ENCODE measurements at regions not wholly inside any gene's neighbourhood (a gene's known extent, or its start where the extent isn't known, plus 50 kb on each side); places are given as distances from the start of the nearest gene placed in this dataset.

- H3K27me3 ChIP-seq (replicated peaks; ENCODE audit: insufficient read depth): no peaks in the 10 kb centered on the region
- H3K4me3 ChIP-seq: no peak overlapping the region
- H3K4me1 ChIP-seq (replicated peaks): no peaks in the 10 kb centered on the region
- intact Hi-C loops (cut with DNase I): no loop called here
- TF ChIP-seq POLR2A (IDR thresholded peaks at IDR 0.05) (no peak), POLR2AphosphoS5 (IDR thresholded peaks at IDR 0.05) (no peak)
- no peak overlapping the region for H3K27ac ChIP-seq
- no peaks in the 10 kb centered on the region for H3K9me3 ChIP-seq
- no peak for DNase-seq (ENCODE audit: low spot score)
- H3K36me3 ChIP-seq: no peaks in the 10 kb centered on the region
These were observed 190.9 kb upstream of the PPP1R3A start for GRCh38 chr7:114109721-114110120.

- 92% methylated on average over 1 of the region's 1 CpG for WGBS
- no peak overlapping the region for H3K27ac ChIP-seq
- intact Hi-C loops (cut with DNase I): no loop called here
These were observed 190.5 kb upstream of the PPP1R3A start for GRCh38 chr7:114109304-114109703.

GRCh38 chr7:114108510-114108909, 189.7 kb upstream of the PPP1R3A start:
- no peaks in the 10 kb centered on the region for H3K36me3 ChIP-seq
- no peak overlapping the region for H3K27ac ChIP-seq
- no peak for TF ChIP-seq POLR2AphosphoS5 (IDR thresholded peaks at IDR 0.05)
- TF ChIP-seq POLR2A (IDR thresholded peaks at IDR 0.05): no peak
- no peak for TF ChIP-seq CTCF (IDR thresholded peaks at IDR 0.05)
- intact Hi-C loops (cut with DNase I): no loop called here
- no peaks in the 10 kb centered on the region for H3K27me3 ChIP-seq (replicated peaks; ENCODE audit: insufficient read depth)
- H3K4me1 ChIP-seq (replicated peaks): no peaks in the 10 kb centered on the region
- no peak overlapping the region for H3K4me3 ChIP-seq
- H3K9me3 ChIP-seq: no peaks in the 10 kb centered on the region
- no peak for DNase-seq (ENCODE audit: low spot score)

More at GRCh38 chr7:114109304-114109703, 190.5 kb upstream of the PPP1R3A start:
- H3K36me3 ChIP-seq: no peaks in the 10 kb centered on the region
- H3K27me3 ChIP-seq (replicated peaks; ENCODE audit: insufficient read depth): no peaks in the 10 kb centered on the region
- no peak overlapping the region for H3K4me3 ChIP-seq
- H3K4me1 ChIP-seq (replicated peaks): no peaks in the 10 kb centered on the region
- no peaks in the 10 kb centered on the region for H3K9me3 ChIP-seq
- TF ChIP-seq POLR2A (IDR thresholded peaks at IDR 0.05) (no peak), POLR2AphosphoS5 (IDR thresholded peaks at IDR 0.05) (no peak), CTCF (IDR thresholded peaks at IDR 0.05) (no peak)
- no peak for DNase-seq (ENCODE audit: low spot score)

- no peak overlapping the region for H3K4me3 ChIP-seq
- intact Hi-C loops (cut with DNase I): no loop called here
- no peak overlapping the region for H3K27ac ChIP-seq
- TF ChIP-seq CTCF (IDR thresholded peaks at IDR 0.05): no peak
- no peak for TF ChIP-seq POLR2AphosphoS5 (IDR thresholded peaks at IDR 0.05)
- no peak for TF ChIP-seq POLR2A (IDR thresholded peaks at IDR 0.05)
- H3K4me1 ChIP-seq (replicated peaks): no peaks in the 10 kb centered on the region
- no peaks in the 10 kb centered on the region for H3K27me3 ChIP-seq (replicated peaks; ENCODE audit: insufficient read depth)
- H3K9me3 ChIP-seq: no peaks in the 10 kb centered on the region
- DNase-seq (ENCODE audit: low spot score): no peak
- H3K36me3 ChIP-seq: no peaks in the 10 kb centered on the region
- WGBS: 70% methylated on average over 2 of the region's 2 CpGs
These were observed 188.7 kb upstream of the PPP1R3A start for GRCh38 chr7:114107522-114107921.

DNA sequence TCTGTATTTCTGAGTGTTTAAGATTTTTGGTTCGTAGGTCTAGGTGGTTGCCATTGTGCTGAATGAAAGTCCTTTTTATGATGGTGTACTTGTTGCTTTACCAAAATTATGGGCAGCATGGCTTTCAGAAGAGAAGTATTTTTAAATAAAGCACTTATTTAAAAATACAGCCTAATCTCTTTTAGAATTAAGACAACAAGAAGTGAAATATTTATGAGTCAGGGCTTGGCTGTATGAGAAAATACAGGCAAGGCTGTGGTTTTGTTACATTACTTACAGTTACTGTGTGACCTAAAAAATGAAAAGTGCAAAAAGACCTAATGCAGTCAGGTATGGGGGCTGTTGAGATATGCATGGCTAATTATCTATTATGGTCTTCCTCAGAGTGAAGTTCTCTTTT, 185.2 kb upstream of the PPP1R3A start:
- WGBS: 65% methylated on average over 1 of the region's 1 CpG
- Histone ChIP-seq H3K9me3 (no peaks in the 10 kb centered on the region), H3K36me3 (no peaks in the 10 kb centered on the region), H3K27ac (no peak overlapping the region), H3K27me3 (replicated peaks; ENCODE audit: insufficient read depth) (no peaks in the 10 kb centered on the region), H3K4me3 (no peak overlapping the region), H3K4me1 (replicated peaks) (no peaks in the 10 kb centered on the region)
- no peak for DNase-seq (ENCODE audit: low spot score)
- intact Hi-C loops (cut with DNase I): no loop called here
- TF ChIP-seq POLR2A (IDR thresholded peaks at IDR 0.05): no peak
- no peak for TF ChIP-seq CTCF (IDR thresholded peaks at IDR 0.05)
- no peak for TF ChIP-seq POLR2AphosphoS5 (IDR thresholded peaks at IDR 0.05)
